ENCODE measurements at regions not wholly inside any gene's neighbourhood (a gene's known extent, or its start where the extent isn't known, plus 50 kb on each side); places are given as distances from the start of the nearest gene placed in this dataset.

- no peak for DNase-seq
- no peaks in the 10 kb centered on the region for H3K36me3 ChIP-seq
- H3K4me3 ChIP-seq, result no peak overlapping the region
- no peak for ATAC-seq
- H3K4me1 ChIP-seq, result no peaks in the 10 kb centered on the region
- no peaks in the 10 kb centered on the region for H3K27me3 ChIP-seq
- no peaks in the 10 kb centered on the region for H3K9me3 ChIP-seq
- intact Hi-C loops (cut with DNase I), result no loop called here
- no peak overlapping the region for H3K27ac ChIP-seq
- TF ChIP-seq, protein P1, sequence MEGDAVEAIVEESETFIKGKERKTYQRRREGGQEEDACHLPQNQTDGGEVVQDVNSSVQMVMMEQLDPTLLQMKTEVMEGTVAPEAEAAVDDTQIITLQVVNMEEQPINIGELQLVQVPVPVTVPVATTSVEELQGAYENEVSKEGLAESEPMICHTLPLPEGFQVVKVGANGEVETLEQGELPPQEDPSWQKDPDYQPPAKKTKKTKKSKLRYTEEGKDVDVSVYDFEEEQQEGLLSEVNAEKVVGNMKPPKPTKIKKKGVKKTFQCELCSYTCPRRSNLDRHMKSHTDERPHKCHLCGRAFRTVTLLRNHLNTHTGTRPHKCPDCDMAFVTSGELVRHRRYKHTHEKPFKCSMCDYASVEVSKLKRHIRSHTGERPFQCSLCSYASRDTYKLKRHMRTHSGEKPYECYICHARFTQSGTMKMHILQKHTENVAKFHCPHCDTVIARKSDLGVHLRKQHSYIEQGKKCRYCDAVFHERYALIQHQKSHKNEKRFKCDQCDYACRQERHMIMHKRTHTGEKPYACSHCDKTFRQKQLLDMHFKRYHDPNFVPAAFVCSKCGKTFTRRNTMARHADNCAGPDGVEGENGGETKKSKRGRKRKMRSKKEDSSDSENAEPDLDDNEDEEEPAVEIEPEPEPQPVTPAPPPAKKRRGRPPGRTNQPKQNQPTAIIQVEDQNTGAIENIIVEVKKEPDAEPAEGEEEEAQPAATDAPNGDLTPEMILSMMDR (IDR thresholded peaks at IDR 0.05), result no peak
These were observed 887.1 kb upstream of the FRG1 start for GRCh38 chr4:189053621-189054020.

GRCh38 chr4:189060104-189060503 is 880.6 kb upstream of the FRG1 start:
- no peaks in the 10 kb centered on the region for H3K9me3 ChIP-seq
- TF ChIP-seq, protein P1 (IDR thresholded peaks at IDR 0.05), result no peak
- H3K27me3 ChIP-seq, result no peaks in the 10 kb centered on the region
- intact Hi-C loops (cut with DNase I), result no loop called here
- H3K4me1 ChIP-seq, result no peaks in the 10 kb centered on the region
- ATAC-seq, result no peak
- no peak overlapping the region for H3K4me3 ChIP-seq
- no peak overlapping the region for H3K27ac ChIP-seq
- no peak for DNase-seq
- no peaks in the 10 kb centered on the region for H3K36me3 ChIP-seq

- Histone ChIP-seq H3K36me3 (no peaks in the 10 kb centered on the region), H3K4me3 (no peak overlapping the region), H3K27me3 (no peaks in the 10 kb centered on the region), H3K4me1 (no peaks in the 10 kb centered on the region), H3K9me3 (no peaks in the 10 kb centered on the region), H3K27ac (no peak overlapping the region)
- ATAC-seq, result no peak
- no peak for DNase-seq
- intact Hi-C loops (cut with DNase I), result no loop called here
- TF ChIP-seq, protein P1 (IDR thresholded peaks at IDR 0.05), result no peak
These were observed 878.4 kb upstream of the FRG1 start for GRCh38 chr4:189062047-189062820.

DNA sequence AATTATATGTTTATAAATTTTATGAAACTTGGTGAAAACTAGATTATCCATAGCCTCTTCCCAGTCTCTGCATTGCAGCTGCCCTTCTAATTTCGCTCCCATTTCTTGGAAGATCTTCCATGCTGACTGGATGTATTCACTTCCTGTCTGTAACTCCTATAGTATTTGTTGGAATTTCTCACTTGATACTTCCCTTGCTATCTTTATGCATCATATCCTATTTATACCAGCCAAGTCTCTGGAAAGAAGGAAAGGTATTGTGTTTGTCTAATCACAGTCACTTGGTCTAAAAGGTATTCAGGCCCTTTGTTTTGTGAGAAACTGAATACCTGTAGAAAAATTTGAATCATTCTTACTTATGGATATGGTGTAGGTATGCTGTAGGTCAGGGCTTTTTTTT is 870.9 kb upstream of the FRG1 start:
- TF ChIP-seq, protein P1 (IDR thresholded peaks at IDR 0.05), result no peak
- Histone ChIP-seq H3K36me3 (no peaks in the 10 kb centered on the region), H3K27ac (no peak overlapping the region), H3K27me3 (no peaks in the 10 kb centered on the region), H3K4me3 (no peak overlapping the region), H3K9me3 (no peaks in the 10 kb centered on the region), H3K4me1 (no peaks in the 10 kb centered on the region)
- no peak for DNase-seq
- no peak for ATAC-seq
- intact Hi-C loops (cut with DNase I), result no loop called here

DNA sequence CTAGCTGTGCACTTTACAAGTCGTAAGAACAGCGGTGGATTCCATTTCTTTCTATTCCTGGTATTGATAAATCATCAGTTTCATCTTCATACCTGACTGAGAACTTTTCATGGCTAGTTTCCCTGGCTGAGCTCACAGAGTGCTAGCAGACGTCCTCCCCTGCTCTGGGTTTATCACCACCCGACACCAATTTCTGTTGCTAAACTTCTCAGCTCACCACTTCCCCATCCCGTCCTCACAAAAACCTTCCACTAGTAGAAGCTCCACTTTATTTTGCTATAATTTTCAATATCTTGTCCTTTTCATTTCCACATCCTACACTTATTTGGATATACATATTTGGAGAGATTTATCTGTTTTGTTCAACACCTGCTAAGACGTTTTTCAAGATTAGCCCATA is 869.4 kb upstream of the FRG1 start:
- intact Hi-C loops (cut with DNase I), result no loop called here
- no peak for ATAC-seq
- TF ChIP-seq, protein P1 (IDR thresholded peaks at IDR 0.05), result no peak

More for the DNA sequence above, 869.4 kb upstream of the FRG1 start:
- H3K4me1 ChIP-seq, result no peaks in the 10 kb centered on the region
- H3K27ac ChIP-seq, result no peak overlapping the region
- H3K36me3 ChIP-seq, result no peaks in the 10 kb centered on the region
- H3K9me3 ChIP-seq, result no peaks in the 10 kb centered on the region
- no peaks in the 10 kb centered on the region for H3K27me3 ChIP-seq
- no peak for DNase-seq
- no peak overlapping the region for H3K4me3 ChIP-seq
